RWPE1 (cell line): ENCODE measurements at regions not wholly inside any gene's neighbourhood (a gene's known extent, or its start where the extent isn't known, plus 50 kb on each side); places are given as distances from the start of the nearest gene placed in this dataset.

Experiments
- CTCF ChIA-PET: fragments of 350-600 bp; sonication (Branson Sonifier 250); formaldehyde crosslinking; extraction: SDS; loops from one replicate; lab custom pipeline; 2021; lab: Yijun Ruan, JAX
- POLR2A ChIA-PET: fragments of 400-600 bp; formaldehyde crosslinking; extraction: SDS; loops from one replicate; lab custom pipeline; 2020; ENCODE audit warnings: antibody characterized with exemption; ENCODE audit not compliant: low non-redundant PET; lab: Yijun Ruan, JAX
- DNase-seq: peaks from one replicate; pipeline ENCODE4 v3.0.0; 2012; ENCODE audit warnings: low spot score
- H3K27ac ChIP-seq: fragments of 450-650 bp; 2 replicates; pipeline ENCODE4 v1.5.1; 2017
- CTCF ChIP-seq: fragments of 450-650 bp; conservative IDR thresholded peaks from 2 replicates; pipeline ENCODE4 v1.5.1; 2017; ENCODE audit warnings: low read depth, mild to moderate bottlenecking

- CTCF ChIA-PET = no interaction called here
- no peak for TF ChIP-seq CTCF
- H3K27ac ChIP-seq = no peak overlapping the region
- POLR2A ChIA-PET = no interaction called here
- DNase-seq = no peak
Measured at GRCh38 chr20:7091655-7092054, 324.2 kb downstream of the BMP2 start.

DNA sequence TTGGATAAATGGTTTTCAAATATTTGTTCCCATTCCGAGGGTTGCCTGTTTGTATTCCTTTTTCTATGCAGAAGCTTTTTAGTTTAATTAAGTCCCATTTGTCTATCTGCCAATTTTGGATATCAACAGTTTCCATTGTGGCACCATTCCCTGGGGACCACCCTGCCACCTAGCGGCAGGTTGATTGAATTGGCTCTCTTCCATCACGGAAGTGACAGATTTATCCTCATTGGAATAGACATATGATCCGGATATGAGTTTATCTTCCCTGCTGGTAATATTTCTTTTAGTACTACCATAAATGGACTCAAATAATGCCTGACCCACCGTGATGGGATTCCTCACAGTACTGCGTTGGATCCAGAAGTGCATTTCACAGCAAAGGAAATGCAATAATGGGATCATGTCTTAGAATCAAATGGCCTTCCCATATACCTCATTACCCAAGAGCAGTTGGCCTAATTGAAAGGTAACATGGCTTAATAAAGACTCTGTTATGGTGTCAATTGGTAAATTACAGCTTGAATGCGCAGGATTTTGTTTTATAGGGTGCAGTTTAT lies 327.0 kb downstream of the BMP2 start:
- peak; percentile 62 for DNase-seq

DNA sequence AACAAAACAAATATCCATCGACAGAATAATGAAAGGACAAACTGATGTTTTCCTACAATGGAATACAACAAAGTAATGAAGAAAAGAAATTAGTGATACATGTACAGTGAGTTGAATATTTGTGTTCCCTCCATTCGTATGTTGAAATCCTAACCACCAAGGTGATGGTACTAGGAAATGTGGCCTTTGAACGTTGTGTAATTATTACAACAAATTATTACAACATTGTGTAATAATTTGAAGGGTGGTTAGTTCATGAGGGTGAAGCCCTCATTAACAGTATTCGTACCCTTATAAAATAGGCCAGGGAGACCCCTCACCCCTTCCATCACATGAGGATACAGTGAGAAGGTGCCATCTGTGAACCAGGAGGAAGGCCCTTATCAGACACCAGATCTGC lies 339.4 kb downstream of the BMP2 start:
- DNase-seq = no peak
- POLR2A ChIA-PET = no interaction called here
- no peak for TF ChIP-seq CTCF

More for the DNA sequence above, 327.0 kb downstream of the BMP2 start:
- H3K27ac ChIP-seq = no peak overlapping the region
- POLR2A ChIA-PET = no interaction called here
- CTCF ChIA-PET = interaction anchor here (0.6 to 1.6 kb wide), 4 partner anchors 32 to 489 kb away, joined by 3 to 4 read pairs (median 3); no protein-coding TSS in a partner anchor
- peak; percentile 74 for TF ChIP-seq CTCF

GRCh38 chr20:7108929-7109328 lies 341.4 kb downstream of the BMP2 start:
- no peak for DNase-seq
- no peak overlapping the region for H3K27ac ChIP-seq
- CTCF ChIA-PET = interaction anchor here (0.7 kb wide), 1 partner anchor 53 kb away, joined by 3 read pairs; no protein-coding TSS in a partner anchor
- POLR2A ChIA-PET = no interaction called here
- no peak for TF ChIP-seq CTCF

More for the DNA sequence above, 339.4 kb downstream of the BMP2 start:
- no peak overlapping the region for H3K27ac ChIP-seq
- CTCF ChIA-PET = no interaction called here

GRCh38 chr20:7113577-7114466 lies 346.3 kb downstream of the BMP2 start:
- TF ChIP-seq CTCF = peak; percentile 70
- DNase-seq = peak; percentile 64
- no peak overlapping the region for H3K27ac ChIP-seq
- ChIA-PET CTCF (interaction anchor here (0.6 to 1.4 kb wide), 7 partner anchors 9 to 680 kb away, joined by 3 to 6 read pairs (median 3); no protein-coding TSS in a partner anchor), POLR2A (no interaction called here)

DNA sequence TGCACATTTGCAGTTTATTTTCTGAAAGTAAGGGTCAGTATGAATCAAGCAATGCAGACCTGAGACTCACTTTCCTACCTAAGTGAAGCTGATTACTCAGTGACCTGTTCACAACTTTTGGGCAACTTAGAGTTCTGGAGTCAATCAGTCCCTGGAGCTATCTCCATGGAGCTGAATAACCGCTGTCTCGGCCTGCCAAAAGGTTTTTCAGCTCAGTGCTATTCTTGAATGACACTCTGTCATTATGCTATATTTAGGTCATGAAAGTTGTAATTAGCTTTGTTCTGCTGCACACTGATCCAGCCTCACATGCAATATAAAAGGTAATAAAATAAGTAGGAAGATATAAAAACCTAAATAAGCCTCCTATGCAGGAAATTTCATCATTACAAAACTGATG lies 356.0 kb downstream of the BMP2 start:
- H3K27ac ChIP-seq = no peak overlapping the region
- ChIA-PET POLR2A (no interaction called here), CTCF (interaction anchor here (0.5 to 1.9 kb wide), 2 partner anchors 10 to 844 kb away, joined by 6 read pairs; no protein-coding TSS in a partner anchor)
- no peak for DNase-seq
- TF ChIP-seq CTCF = no peak
